HG02885 (cell line): ENCODE measurements at regions not wholly inside any gene's neighbourhood (a gene's known extent, or its start where the extent isn't known, plus 50 kb on each side); places are given as distances from the start of the nearest gene placed in this dataset.
A peak's percentile ranks its signal among the peaks of the same experiment; 100 is the strongest.
"Not testable (repeated sequence)": the region's sequence is repeated elsewhere in the genome, so short reads cannot be mapped to it uniquely, and the experiment has no call there.

Source experiments
- ATAC-seq: cut with Tn5 transposase; IDR thresholded peaks from one replicate; pipeline ENCODE4 v1.9.1; 2021; ENCODE audit warnings: mild to moderate bottlenecking; ENCODE audit not compliant: unreplicated experiment, poor library complexity

DNA sequence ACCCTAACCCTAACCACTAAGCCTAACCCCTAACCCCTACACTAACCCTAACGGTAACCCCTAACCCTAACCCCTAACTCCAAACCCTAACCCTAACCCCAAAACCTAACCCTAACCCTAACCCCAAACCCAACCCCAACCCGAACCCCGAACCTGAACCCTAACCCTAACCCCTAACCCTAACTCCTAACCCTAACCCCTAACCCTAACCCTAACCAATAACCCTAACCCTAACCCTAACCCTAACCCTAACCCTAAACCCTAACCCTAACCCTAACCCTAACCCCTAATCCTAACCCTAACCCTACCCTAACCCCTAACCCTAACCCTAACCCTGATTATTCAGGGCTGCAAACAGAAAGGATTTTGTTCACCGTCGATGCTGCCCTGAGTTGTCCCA is 144.6 kb upstream of the DUSP22 start:
- ATAC-seq: not testable (repeated sequence)

DNA sequence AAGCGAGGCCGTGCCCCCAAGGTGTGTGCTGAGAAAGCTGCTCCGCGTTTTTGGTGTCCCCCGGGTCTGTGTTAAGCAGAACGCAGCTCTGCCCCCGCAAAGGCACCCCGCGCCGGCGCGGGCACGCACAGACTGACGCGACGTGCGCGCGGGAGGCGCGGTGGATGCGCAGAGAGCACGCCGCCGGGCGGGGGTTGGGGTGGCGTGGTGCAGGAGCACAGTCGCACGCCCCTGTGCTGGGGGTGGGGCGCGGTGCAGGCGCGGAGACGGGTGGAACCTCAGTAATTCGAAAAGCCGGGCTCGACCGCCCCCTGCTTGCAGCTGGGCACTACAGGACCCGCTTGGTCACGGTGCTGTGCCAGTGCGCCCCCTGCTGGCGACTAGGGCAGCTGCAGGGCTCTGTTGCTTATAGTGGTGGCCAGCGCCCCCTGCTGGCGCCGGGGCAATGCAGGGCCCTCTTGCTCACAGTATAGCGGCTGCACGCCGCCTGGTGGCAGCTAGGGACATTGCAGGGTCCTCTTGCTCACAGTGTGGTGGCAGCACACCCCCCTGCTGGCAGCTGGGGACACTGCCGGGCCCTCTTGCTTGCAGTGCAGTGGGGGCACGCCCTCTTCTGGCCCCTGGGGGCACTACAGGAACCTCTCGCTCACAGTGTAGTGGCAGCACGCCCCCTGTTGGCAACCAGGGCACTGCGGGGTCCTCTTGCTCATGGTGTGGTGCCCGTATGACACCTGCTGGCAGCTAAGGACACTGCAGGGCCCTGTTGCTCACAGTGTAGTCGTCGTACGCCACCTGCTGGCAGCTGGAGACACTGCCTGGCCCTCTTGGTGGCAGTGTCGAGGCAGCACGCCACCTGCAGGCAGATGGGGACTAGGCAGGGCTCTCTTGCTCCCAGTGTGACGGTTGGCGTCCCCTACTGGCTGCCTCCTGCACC is 144.0 kb upstream of the DUSP22 start:
- peak; percentile 88 for ATAC-seq

DNA sequence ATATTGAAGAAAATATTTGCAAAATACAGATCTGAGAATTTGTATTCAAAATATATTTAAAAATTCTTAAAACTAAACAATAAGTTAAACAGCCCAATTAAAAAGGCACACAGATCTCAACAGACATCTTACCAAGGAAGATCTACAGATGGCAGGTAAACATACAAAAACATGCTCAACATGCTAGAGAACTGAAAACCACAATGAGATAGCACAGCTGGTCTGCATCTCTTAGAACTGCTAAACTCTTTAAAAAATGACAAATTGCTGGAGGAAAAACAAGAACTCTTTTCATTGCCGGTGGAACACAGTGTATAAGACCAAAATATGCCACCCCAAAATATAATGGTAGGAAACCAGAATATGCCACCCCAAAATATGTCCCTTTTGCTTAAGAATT is 142.1 kb upstream of the DUSP22 start:
- not testable (repeated sequence) for ATAC-seq

DNA sequence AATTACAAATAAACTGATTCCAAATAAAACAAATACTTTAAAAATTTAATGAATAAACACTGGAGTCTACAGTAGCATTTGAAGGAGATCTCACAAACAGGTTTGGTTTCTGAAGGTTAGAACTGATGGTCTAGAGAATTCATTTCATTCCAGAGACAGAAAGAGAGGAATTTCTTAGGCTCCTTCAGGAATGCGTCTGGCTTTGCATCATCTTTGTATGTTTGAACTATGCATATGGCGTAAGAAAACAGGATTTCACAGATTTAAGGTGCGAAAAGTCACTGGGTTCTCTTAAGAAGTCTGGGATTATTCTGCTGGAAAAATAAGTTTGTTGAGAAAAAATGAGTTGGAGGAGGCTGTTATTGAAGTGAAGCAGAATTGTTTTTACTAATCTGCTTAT is 139.9 kb upstream of the DUSP22 start:
- not testable (repeated sequence) for ATAC-seq

DNA sequence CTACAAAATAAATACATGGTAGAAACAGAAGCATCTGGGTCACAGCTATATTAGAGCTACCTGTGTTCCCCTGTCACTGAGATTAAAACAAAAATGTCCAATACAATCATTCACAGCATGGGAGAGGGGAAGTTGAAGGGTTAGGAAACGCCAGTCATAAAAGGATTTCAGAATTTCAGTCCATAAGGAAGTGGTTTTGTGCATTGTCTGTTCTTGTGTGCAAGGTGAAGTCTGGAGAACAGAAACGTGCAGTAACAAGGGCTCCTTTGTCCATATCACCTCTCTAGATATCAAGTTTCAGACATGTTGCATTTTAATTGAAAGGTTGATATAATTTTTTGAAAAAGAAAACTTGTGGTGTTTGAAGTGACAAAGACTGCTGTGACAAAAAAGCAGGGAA is 139.3 kb upstream of the DUSP22 start:
- not testable (repeated sequence) for ATAC-seq

DNA sequence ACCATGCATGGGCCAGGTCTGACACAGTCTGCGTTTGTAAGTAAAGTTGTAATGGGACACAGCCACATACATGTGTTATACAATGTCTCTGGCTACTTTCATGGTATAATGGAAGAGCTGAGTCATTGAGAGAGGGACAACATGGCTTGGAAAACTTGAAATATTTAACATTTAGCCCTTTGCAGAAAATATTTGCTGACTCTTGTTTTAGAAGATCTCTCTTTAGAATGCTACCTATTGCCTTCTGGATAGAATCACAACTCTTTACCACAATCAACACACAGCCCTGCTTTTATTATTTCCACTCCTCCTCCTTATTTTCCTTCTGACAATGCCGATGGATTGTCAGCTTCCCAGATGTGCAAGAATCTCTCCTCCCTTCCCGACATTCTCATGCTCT is 138.4 kb upstream of the DUSP22 start:
- not testable (repeated sequence) for ATAC-seq

DNA sequence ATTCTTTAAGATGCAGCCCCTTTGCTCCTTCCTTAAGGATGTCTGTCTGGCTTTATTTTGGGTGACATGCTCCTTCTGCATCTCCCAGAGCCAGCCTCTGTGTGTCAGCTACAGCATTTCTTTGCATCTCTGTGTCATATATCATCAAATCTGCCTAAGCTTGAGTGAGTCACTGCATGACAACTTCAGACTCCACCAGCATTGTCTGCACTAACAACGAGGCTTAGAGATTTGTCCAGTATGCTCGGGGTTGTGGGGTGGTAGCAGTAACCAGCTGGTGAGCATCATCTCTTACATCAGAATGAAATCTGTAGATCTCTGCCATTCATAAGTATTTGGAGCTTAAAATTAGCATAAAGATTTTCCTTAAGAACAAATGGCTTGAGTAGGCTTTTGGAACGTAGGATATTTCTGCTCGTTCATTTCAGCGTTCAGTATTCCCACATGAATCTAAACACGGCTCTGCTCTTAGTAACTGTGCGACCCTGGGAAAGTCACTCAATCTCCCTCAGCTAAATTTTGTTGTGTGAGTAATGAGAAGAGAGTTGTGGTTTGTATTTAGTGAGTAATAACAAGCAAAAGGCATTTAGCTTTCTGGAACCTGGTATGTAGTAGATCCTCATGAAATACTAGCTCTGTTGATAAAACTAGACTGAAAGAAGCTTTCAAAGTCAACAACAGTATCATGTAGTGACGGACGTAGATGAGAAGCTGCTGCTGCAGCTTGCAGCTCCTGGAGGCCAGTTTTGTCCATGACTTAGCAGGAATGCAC is 137.8 kb upstream of the DUSP22 start:
- ATAC-seq: not testable (repeated sequence)

DNA sequence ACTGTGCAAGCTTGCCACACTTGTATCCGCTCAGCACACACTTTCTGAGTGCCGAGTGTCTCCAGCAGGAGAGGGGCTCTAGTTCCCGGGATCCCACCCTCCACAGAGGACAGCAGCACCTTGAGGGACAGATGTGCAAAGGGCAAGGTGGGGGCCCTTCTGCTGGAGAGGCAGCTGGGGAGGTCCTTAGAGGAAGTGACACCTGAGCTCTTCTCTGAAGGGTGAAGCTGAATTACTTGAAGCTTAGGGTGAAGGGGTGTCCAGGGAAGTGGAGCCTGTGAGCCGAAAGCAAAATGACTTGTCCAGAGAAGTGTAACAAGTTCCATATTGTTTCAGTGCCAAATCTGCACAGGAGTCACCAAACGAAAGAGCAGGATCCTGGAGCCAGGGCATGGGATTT is 136.3 kb upstream of the DUSP22 start:
- no peak for ATAC-seq

DNA sequence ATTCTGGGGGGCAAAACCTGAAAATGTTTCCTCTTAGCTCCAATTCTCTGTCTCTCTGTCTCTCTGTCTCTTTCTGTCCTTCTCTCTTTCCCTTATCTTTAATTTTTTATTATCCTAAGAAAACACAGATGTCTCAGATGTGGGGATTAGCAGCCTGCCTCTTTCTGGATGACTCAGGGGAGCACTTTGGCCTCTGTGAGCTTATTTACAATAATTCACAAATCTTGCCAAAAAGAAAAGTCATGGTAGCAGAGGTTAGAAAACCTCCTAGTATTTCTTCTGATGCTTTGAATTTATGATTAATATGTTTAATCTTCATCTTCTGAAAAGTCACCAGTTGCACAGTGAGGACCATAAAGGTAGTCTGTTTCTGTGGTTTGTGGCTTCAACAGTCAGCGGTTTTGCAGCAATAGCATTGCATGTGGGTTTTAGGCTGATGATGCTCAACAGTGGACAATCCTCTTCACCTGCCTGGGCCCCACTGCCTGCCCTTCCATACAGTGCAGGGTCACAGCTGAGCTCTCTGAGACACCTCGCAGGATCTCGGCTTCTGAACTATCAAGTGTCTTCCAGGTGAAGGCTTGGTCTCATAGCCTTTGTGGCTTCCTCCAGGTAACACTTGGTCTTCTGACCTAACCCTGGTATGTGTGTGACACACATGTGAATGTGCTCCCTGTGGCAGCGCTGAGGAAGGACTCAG is 135.7 kb upstream of the DUSP22 start:
- ATAC-seq: not testable (repeated sequence)

DNA sequence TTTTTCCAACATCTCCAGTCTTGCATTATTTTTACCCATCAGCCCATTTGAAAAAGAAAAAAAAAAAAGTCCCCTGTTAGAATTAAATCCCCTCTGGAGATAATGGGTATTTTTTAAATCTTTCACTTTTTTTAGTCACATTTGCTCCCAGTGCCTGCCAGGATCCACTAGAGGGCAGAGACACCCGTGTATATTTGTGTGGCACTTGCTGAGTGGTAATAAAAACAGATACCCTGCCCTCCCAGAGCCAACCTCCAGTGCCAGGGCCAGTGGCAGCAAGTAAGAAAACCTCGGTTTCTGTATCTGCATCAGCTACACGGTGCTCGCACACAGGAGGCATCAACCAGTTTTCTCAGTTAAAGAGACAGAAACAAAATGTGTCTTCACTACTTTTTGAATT is 135.1 kb upstream of the DUSP22 start:
- not testable (repeated sequence) for ATAC-seq

DNA sequence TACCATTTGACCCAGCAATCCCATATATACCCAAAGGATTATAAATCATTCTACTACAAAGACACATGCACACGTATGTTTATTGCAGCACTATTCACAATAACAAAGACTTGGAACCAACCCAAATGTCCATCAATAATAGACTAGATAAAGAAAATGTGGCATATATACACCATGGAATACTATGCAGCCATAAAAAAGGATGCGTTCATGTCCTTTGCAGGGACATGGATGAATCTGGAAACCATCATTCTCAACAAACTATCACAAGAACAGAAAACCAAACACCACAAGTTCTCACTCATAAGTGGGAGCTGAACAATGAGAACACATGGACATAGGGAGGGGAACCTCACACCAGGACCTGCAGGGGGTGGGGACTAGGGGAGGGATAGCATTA is 130.6 kb upstream of the DUSP22 start:
- not testable (repeated sequence) for ATAC-seq

DNA sequence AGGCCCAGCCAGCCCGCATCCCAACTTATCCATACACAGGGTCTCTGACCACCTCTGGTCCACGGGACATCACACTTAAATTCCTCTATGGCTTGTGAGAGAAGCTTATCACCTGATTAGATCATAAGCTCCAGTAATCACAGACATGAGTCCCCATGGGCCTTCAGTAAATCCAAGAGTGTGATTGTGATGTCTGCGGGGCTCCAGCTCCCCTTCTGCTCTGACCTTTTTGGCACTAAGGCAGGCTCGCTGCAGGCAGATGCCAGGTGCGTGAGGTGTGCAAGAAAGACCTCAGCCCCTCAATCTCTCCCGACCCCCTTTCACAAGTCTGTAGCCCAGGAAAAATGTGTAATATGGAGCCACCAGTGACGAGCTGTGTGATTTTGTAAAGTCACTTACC is 127.6 kb upstream of the DUSP22 start:
- ATAC-seq: no peak

DNA sequence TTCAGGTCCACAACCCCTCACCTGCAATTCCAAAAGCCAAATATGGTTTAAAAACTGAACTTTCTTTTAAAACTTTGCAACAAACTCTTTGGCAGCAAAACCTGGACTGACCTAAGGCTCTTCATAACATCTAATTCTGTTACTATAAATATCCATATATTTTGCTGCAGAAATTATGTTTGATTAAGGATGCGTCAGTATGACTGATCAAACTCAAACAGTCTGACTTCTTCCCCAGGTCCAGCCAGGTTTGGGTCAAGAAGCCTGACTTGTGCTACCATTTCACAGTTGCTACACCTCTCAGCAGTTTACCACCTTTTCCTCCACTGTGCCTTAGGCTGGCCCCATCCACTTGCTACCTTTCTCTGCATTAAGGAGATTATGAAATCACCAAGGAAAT is 127.0 kb upstream of the DUSP22 start:
- no peak for ATAC-seq

DNA sequence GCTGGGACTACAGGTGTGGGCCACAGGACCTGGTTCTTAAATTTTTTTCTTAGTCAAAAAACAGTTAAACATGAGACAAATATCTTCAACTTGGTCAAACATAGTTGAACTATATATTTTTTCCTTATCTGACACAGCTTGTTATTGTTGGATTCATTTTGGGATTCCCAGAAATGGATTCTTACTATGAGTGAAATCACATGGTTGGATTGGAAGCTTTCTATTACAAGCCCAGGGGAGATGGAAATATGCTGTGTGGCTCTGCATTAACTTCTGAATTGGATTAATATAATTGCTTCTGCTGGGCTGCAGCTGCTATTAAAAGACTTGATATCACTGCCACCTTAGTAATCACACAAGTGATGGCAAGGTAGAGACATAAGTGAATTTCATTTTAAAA is 126.4 kb upstream of the DUSP22 start:
- ATAC-seq: no peak

DNA sequence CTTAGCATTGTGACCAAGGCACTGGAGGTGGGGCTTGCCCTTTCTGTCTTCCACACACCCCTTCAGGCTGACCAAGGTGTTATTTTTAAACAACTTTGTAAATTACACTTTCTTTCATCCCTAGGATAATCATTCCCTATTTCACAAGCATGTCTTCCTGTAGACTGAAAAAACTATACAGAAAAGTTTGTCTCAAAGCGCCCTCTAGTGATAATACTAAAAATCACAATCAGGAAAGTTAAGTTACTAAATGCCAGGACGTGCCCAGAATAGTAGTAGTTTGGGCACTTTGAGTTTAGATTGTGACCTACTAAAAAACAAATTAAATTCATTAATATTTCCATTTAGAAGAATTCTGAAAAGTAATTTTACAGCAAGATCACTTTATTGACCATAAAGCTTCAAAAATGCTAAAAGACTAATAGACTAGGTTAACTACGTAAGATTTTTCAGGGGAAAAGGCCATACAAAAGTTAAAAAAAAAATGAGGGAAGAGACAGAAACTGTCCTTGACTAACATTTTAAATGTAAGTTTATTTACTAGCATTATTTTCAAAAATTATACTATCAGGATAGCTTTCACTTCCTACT is 123.3 kb upstream of the DUSP22 start:
- no peak for ATAC-seq

DNA sequence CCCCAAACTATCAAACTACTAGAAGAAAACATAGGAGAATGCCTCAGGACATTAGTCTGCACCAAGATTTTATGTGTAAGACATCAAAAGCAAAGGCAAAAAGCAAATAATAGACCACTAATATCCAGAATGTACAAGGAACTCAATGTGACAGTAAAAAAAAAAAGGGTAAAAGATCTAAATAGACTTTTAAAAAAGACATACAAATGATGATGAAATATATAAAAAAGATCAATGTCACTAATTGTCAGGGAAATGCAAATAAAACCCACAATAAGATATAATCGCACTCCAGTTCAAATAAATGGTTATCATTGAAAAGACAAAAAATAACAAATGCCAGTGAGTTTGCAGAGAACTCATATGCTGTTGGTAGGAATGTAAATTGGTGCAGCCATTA is 118.3 kb upstream of the DUSP22 start:
- ATAC-seq: no peak

DNA sequence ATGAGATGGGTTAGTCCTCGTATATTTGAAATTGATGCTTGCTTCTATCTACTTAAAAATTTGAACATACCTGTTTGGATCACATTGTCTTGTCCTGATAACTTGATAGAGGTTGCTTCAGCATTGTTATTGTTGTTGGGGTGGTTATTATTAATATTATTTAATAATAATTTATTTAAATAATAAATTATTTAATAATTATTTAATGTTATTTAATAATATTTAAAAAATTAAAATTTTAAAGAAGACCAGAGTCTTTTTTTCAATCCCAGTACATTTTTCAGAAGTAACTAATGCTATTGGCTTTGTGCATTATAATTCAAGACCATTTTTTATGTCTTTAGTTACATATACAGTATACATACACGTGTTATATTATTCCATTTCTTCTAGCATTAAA is 116.6 kb upstream of the DUSP22 start:
- no peak for ATAC-seq

DNA sequence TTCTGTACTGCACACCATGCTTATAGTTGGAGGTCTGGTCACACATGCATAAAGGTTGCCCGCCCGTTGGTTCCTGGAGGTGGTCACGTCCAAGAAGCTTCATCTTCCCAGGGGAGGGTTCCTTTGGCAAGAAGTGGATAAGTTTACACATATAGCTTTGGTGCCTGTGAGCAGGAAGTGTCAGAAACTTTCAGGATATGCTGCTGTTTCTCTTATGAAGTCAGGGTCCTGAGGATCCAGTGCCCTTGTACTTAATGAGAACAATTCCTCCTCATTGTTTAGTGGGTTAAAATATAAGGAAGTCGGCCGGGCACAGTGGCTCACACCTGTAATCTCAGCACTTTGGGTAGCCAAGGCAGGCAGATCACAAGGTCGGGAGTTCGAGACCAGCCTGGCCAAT is 115.5 kb upstream of the DUSP22 start:
- ATAC-seq: no peak

DNA sequence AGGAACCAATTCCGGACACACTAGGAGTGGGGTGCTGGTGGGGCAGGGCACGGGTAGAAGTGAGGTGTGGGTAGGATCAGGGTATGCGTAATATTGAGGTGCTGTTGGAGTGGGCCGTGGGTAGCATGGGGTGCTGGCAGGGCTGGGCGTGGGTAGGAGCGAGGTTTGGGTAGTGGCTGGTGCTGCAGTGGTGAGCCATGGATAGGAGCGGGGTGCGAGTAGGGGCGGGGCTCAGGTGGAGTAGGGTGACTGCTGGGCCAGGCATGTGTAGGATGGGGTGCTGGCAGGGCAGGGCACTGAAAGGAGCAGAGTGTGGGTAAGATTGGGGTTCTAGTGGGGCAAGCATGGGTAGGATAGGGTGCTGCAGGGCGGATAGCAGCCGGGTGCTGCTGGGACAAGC is 114.2 kb upstream of the DUSP22 start:
- ATAC-seq: no peak

DNA sequence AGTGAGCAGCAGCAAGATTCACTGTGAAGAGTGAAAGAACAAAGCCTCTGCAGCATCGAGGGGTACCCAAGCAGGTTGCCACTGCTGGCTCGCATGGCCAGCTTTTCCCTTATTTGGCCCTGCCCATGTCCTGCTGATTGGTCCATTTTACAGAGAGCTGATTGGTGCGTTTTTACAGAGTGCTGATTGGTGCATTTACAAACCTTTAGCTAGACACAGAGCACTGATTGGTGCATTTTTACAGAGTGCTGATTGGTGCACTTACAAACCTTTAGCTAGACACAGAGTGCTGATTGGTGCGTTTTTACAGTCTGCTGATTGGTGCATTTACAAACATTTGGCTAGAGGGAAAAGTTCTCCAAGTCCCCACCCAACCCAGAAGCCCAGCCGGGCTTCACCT is 113.4 kb upstream of the DUSP22 start:
- ATAC-seq: not testable (repeated sequence)
